ENCODE measurements at regions not wholly inside any gene's neighbourhood (a gene's known extent, or its start where the extent isn't known, plus 50 kb on each side); places are given as distances from the start of the nearest gene placed in this dataset.

DNA sequence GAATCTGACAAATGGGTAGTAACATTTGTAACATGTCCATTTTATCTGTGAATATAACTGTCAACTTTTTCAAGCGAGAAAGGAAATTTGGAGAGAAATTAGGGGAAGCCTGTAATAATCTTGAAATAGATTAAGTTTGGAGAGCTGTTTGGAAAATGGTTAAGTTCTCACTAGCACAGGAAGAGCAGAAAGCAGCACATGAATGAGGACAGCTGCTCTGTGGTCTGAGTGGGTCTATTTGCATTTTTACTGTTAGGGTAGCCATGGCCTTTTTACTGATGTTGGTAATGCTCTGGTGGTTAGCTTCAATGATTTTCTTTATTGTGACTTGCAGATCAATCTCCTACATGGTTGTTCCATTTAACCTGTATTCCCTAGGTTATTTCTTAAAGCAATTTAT lies 144.5 kb upstream of the GDNF start:
- TF ChIP-seq CTCF (IDR thresholded peaks at IDR 0.05) (no peak), POLR2A (IDR thresholded peaks at IDR 0.05) (no peak)

DNA sequence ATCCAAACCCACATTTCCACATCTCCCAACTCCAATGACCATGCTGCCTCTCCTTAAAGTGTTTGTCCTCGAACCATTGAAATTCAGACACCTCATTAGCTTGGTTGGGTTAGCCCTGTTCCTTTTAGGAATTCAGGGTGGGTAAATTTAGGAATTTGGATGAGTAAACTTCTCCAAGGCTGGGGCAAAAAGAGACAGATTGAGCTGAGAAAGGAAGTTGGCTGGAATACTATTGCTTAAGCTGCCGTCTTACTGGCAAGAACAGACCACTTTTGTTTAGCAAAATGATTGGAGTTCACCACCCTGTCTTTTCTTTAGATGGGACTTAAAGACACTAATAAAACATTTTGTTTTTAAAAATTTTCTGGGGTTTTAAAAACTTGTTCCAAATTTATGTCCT lies 143.6 kb upstream of the GDNF start:
- no peak for TF ChIP-seq CTCF (IDR thresholded peaks at IDR 0.05)
- no peak for TF ChIP-seq POLR2A (IDR thresholded peaks at IDR 0.05)
- no peaks in the 10 kb centered on the region for H3K36me3 ChIP-seq (replicated peaks in 1 of 2; ENCODE audit: insufficient read depth in 1 of 2, low read depth in 2 of 2)
- H3K4me3 ChIP-seq = no peak overlapping the region
- 30 to 67% methylated on average over 2 of the region's 2 CpGs for WGBS, 2 donors
- H3K27me3 ChIP-seq = no peaks in the 10 kb centered on the region
- H3K9me3 ChIP-seq = no peaks in the 10 kb centered on the region
- DNase-seq (no peak), ATAC-seq (no peak)
- intact Hi-C loops (cut with DNase I) = no loop called here
- no peak overlapping the region for H3K27ac ChIP-seq
- H3K4me1 ChIP-seq = no peaks in the 10 kb centered on the region

More for the DNA sequence above, 144.5 kb upstream of the GDNF start:
- WGBS, 2 donors = 62 to 74% methylated on average over 1 of the region's 1 CpG
- Histone ChIP-seq H3K36me3 (replicated peaks in 1 of 2; ENCODE audit: insufficient read depth in 1 of 2, low read depth in 2 of 2) (no peaks in the 10 kb centered on the region), H3K9me3 (no peaks in the 10 kb centered on the region), H3K27ac (no peak overlapping the region), H3K4me3 (no peak overlapping the region), H3K4me1 (no peaks in the 10 kb centered on the region), H3K27me3 (no peaks in the 10 kb centered on the region)
- intact Hi-C loops (cut with DNase I) = no loop called here
- ATAC-seq (no peak), DNase-seq (no peak)

GRCh38 chr5:37979559-37979958 lies 139.7 kb upstream of the GDNF start:
- Histone ChIP-seq H3K27me3 (no peaks in the 10 kb centered on the region), H3K36me3 (replicated peaks in 1 of 2; ENCODE audit: insufficient read depth in 1 of 2, low read depth in 2 of 2) (no peaks in the 10 kb centered on the region), H3K4me1 (no peaks in the 10 kb centered on the region), H3K27ac (no peak overlapping the region), H3K4me3 (no peak overlapping the region), H3K9me3 (no peaks in the 10 kb centered on the region)
- WGBS, 2 donors = 42 to 69% methylated on average over 1 of the region's 1 CpG
- DNase-seq = no peak
- ATAC-seq = no peak
- intact Hi-C loops (cut with DNase I) = no loop called here
- TF ChIP-seq CTCF (IDR thresholded peaks at IDR 0.05) = no peak
- no peak for TF ChIP-seq POLR2A (IDR thresholded peaks at IDR 0.05)

- no peak for DNase-seq
- WGBS, 2 donors = 63 to 65% methylated on average over 4 of the region's 4 CpGs
- no peaks in the 10 kb centered on the region for H3K4me1 ChIP-seq
- ATAC-seq = no peak
- no peaks in the 10 kb centered on the region for H3K27me3 ChIP-seq
- no peak overlapping the region for H3K4me3 ChIP-seq
- no peaks in the 10 kb centered on the region for H3K36me3 ChIP-seq (replicated peaks in 1 of 2; ENCODE audit: insufficient read depth in 1 of 2, low read depth in 2 of 2)
- no peak for TF ChIP-seq CTCF (IDR thresholded peaks at IDR 0.05)
- no peak for TF ChIP-seq POLR2A (IDR thresholded peaks at IDR 0.05)
- intact Hi-C loops (cut with DNase I) = no loop called here
- no peaks in the 10 kb centered on the region for H3K9me3 ChIP-seq
- H3K27ac ChIP-seq = no peak overlapping the region
Observed at GRCh38 chr5:37975531-37975930, 135.7 kb upstream of the GDNF start.

DNA sequence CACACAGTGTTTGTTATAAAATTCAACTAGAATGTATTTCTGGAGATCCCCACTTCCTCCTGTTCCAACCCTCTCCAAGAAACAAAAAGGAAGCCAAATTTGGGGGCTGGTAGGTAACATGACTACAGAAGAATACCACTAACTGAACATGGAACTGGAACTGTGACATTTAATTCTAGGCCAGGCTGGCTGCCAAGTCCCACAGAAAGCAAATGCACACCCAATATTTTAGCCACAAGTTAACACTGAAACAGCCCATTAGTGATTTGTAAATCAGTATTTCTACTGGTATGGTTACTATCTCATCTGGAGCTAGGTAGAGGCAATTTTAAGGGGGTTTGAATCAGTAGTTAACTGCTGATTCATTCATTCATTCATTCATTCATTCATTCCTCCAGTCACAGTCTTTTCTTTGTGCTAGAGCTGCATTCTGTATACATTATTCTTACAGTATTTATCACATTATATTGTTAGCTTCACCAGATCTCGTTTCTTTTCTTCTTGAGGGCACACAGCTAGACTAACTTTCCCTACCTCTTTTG lies 131.7 kb upstream of the GDNF start:
- intact Hi-C loops (cut with DNase I) = no loop called here
- H3K9me3 ChIP-seq = no peaks in the 10 kb centered on the region
- WGBS, 2 donors = 50 to 54% methylated on average over 1 of the region's 1 CpG
- no peak for DNase-seq
- no peaks in the 10 kb centered on the region for H3K4me1 ChIP-seq
- no peak overlapping the region for H3K4me3 ChIP-seq
- no peaks in the 10 kb centered on the region for H3K27me3 ChIP-seq
- ATAC-seq = no peak
- TF ChIP-seq POLR2A (IDR thresholded peaks at IDR 0.05) (no peak), CTCF (IDR thresholded peaks at IDR 0.05) (no peak)
- H3K27ac ChIP-seq = no peak overlapping the region
- no peaks in the 10 kb centered on the region for H3K36me3 ChIP-seq (replicated peaks in 1 of 2; ENCODE audit: insufficient read depth in 1 of 2, low read depth in 2 of 2)

Measured in body of pancreas (tissue), 4 donors.